Dermis blood vessel endothelial cell (primary cell): ENCODE measurements at regions not wholly inside any gene's neighbourhood (a gene's known extent, or its start where the extent isn't known, plus 50 kb on each side); places are given as distances from the start of the nearest gene placed in this dataset.
A peak's percentile ranks its signal among the peaks of the same experiment; 100 is the strongest.
"Not testable (repeated sequence)": the region's sequence is repeated elsewhere in the genome, so short reads cannot be mapped to it uniquely, and the experiment has no call there.

Source experiments
- DNase-seq: peaks from one replicate; pipeline ENCODE4 v3.0.0; 2010

- no peak for DNase-seq
Observed at GRCh38 chr13:71213252-71213821, 653.7 kb downstream of the DACH1 start.

GRCh38 chr13:71210861-71211260 is 656.1 kb downstream of the DACH1 start:
- DNase-seq: peak; percentile 4

- DNase-seq: no peak
Observed at GRCh38 chr13:71209217-71209616, 657.8 kb downstream of the DACH1 start.

GRCh38 chr13:71184583-71184982 is 682.4 kb downstream of the DACH1 start:
- not testable (repeated sequence) for DNase-seq

GRCh38 chr13:71183352-71183751 is 683.7 kb downstream of the DACH1 start:
- not testable (repeated sequence) for DNase-seq

GRCh38 chr13:71171740-71172139 is 695.3 kb downstream of the DACH1 start:
- no peak for DNase-seq

- DNase-seq: no peak
Observed at GRCh38 chr13:71169180-71169579, 697.8 kb downstream of the DACH1 start.

- no peak for DNase-seq
Observed at GRCh38 chr13:71156550-71156949, 710.5 kb downstream of the DACH1 start.

- no peak for DNase-seq
Observed at GRCh38 chr13:71149498-71150363, 717.3 kb downstream of the DACH1 start.

GRCh38 chr13:71149046-71149445 is 718.0 kb downstream of the DACH1 start:
- no peak for DNase-seq

GRCh38 chr13:71148396-71148795 is 718.6 kb downstream of the DACH1 start:
- no peak for DNase-seq

- no peak for DNase-seq
Observed at GRCh38 chr13:71144883-71145282, 722.1 kb downstream of the DACH1 start.

GRCh38 chr13:71137101-71137500 is 729.9 kb downstream of the DACH1 start:
- no peak for DNase-seq

- no peak for DNase-seq
Observed at GRCh38 chr13:71124230-71124629, 742.8 kb downstream of the DACH1 start.

- no peak for DNase-seq
Observed at GRCh38 chr13:71118779-71119364, 748.1 kb downstream of the DACH1 start.

GRCh38 chr13:71117920-71118319 is 749.1 kb downstream of the DACH1 start:
- DNase-seq: no peak

- no peak for DNase-seq
Observed at GRCh38 chr13:71115301-71115700, 751.7 kb downstream of the DACH1 start.

- DNase-seq: no peak
Observed at GRCh38 chr13:71096421-71096820, 770.6 kb downstream of the DACH1 start.

- no peak for DNase-seq
Observed at GRCh38 chr13:71090990-71091389, 776.0 kb downstream of the DACH1 start.

- DNase-seq: no peak
Observed at GRCh38 chr13:71089056-71089455, 777.9 kb downstream of the DACH1 start.

- DNase-seq: no peak
Observed at GRCh38 chr13:71087432-71087831, 779.6 kb downstream of the DACH1 start.

GRCh38 chr13:71087006-71087405 is 780.0 kb downstream of the DACH1 start:
- no peak for DNase-seq

- DNase-seq: no peak
Observed at GRCh38 chr13:71082631-71083030, 784.4 kb downstream of the DACH1 start.

GRCh38 chr13:71079638-71080037 is 787.4 kb downstream of the DACH1 start:
- no peak for DNase-seq
